Gastrocnemius medialis (tissue), 4 donors: ENCODE measurements at regions not wholly inside any gene's neighbourhood (a gene's known extent, or its start where the extent isn't known, plus 50 kb on each side); places are given as distances from the start of the nearest gene placed in this dataset.

Experiments used
- CTCF ChIP-seq, 5 experiments: fragments of 450-650 bp in 3 of 5; fragments of 200-600 bp in 2 of 5; sonication (generic) in 2 of 5; IDR thresholded peaks in 4 of 5; conservative IDR thresholded peaks in 1 of 5; 1 replicate in 4 of 5; 2 replicates in 1 of 5; pipeline ENCODE4 v1.5.1; 2016 to 2019; ENCODE audit warnings: antibody characterized with exemption in 5 of 5, mild to moderate bottlenecking in 3 of 5, moderate library complexity in 3 of 5
- POLR2A ChIP-seq, 2 donors: fragments of 450-650 bp; IDR thresholded peaks; one replicate each; pipeline ENCODE4 v1.6.1; 2017; ENCODE audit warnings: antibody characterized with exemption in 2 of 2, mild to moderate bottlenecking in 2 of 2, moderate library complexity in 2 of 2

DNA sequence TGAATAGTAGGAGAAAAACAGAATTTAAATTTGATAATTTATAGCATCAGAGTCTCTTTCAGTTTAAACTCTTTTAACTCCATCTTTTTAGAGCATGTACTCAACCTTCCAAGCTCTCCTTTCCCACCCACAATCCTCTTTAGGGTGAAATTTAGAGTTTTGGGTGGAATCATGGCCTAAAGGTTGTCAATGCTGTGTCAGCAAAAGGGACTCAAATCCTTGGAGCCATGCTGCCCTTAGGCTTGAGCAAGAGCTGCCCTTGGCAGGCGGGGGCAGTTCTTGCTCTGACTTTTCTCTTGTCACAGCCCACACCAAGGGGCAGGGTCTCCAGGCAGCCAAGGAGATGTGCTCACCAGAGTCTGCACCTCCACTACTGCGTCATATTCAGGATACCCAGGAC lies 102.4 kb downstream of the MTX3 start:
- TF ChIP-seq CTCF (IDR thresholded peaks at IDR 0.05 in 4 of 5, conservative IDR thresholded peaks at IDR 0.05 in 1 of 5) (no peak), POLR2A (IDR thresholded peaks at IDR 0.05) (no peak)
